PFSK-1 (cell line): ENCODE measurements at regions not wholly inside any gene's neighbourhood (a gene's known extent, or its start where the extent isn't known, plus 50 kb on each side); places are given as distances from the start of the nearest gene placed in this dataset.

Experiments used
- POLR2AphosphoS5 ChIP-seq: IDR thresholded peaks from 2 replicates; pipeline ENCODE4 v1.6.1; 2012; ENCODE audit warnings: low read depth, mild to moderate bottlenecking, control low read depth, low read length, moderate library complexity
- TAF1 ChIP-seq: IDR thresholded peaks from 2 replicates; pipeline ENCODE4 v1.6.1; 2012; ENCODE audit warnings: low read length, control low read depth, borderline replicate concordance; ENCODE audit not compliant: insufficient read depth
- TF ChIP-seq, protein P1 (sequence below), 2 experiments: IDR thresholded peaks; 2 replicates each; pipeline versions ENCODE4 v1.6.1 to v1.8.0; 2011 to 2012; ENCODE audit warnings: low read depth in 2 of 2, low read length in 2 of 2, control low read depth in 1 of 2, inconsistent platforms in 1 of 2, mild to moderate bottlenecking in 1 of 2, moderate library complexity in 1 of 2; ENCODE audit not compliant: insufficient read depth in 1 of 2

GRCh38 chr4:3671571-3672464, 94.4 kb upstream of the ADRA2C start:
- TF ChIP-seq TAF1 (no peak), POLR2AphosphoS5 (no peak)
- TF ChIP-seq, protein P1, sequence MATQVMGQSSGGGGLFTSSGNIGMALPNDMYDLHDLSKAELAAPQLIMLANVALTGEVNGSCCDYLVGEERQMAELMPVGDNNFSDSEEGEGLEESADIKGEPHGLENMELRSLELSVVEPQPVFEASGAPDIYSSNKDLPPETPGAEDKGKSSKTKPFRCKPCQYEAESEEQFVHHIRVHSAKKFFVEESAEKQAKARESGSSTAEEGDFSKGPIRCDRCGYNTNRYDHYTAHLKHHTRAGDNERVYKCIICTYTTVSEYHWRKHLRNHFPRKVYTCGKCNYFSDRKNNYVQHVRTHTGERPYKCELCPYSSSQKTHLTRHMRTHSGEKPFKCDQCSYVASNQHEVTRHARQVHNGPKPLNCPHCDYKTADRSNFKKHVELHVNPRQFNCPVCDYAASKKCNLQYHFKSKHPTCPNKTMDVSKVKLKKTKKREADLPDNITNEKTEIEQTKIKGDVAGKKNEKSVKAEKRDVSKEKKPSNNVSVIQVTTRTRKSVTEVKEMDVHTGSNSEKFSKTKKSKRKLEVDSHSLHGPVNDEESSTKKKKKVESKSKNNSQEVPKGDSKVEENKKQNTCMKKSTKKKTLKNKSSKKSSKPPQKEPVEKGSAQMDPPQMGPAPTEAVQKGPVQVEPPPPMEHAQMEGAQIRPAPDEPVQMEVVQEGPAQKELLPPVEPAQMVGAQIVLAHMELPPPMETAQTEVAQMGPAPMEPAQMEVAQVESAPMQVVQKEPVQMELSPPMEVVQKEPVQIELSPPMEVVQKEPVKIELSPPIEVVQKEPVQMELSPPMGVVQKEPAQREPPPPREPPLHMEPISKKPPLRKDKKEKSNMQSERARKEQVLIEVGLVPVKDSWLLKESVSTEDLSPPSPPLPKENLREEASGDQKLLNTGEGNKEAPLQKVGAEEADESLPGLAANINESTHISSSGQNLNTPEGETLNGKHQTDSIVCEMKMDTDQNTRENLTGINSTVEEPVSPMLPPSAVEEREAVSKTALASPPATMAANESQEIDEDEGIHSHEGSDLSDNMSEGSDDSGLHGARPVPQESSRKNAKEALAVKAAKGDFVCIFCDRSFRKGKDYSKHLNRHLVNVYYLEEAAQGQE (IDR thresholded peaks at IDR 0.05; ENCODE audit: insufficient read depth in 1 of 2, low read depth in 2 of 2, low read length in 2 of 2) = no peak
